ENCODE measurements at regions not wholly inside any gene's neighbourhood (a gene's known extent, or its start where the extent isn't known, plus 50 kb on each side); places are given as distances from the start of the nearest gene placed in this dataset.

DNA sequence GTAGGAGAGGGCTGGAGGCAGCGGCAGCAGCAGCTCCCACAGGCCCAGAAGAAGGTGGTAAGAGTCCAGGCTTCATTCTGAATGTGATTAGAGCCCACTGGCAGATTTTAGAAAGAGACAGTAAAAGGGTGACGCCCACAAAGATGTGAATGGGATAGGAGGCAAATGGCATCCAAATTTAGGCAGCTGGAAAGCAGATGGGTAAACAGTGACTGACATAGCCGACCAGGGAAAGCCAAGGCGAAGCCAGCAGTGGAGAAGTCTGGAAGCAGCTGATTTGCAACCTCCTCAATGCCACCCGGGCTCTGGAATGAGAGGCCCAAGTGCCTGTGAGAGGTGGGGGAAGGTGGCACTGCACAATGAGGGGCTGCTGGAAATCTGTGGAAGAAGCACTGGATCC, 103.3 kb downstream of the C5orf15 start:
- DNase-seq (ENCODE audit: low read depth, low spot score) (no peak), ATAC-seq (no peak)
- H3K27ac ChIP-seq (ENCODE audit: low read length): no peak overlapping the region
- H3K27me3 ChIP-seq (ENCODE audit: control insufficient read depth, insufficient read depth, low read length): no peaks in the 10 kb centered on the region
- peaks cover 6% of the 10 kb centered on the region; the same call in 1 of the 2 replicates for H3K4me1 ChIP-seq (ENCODE audit: control insufficient read depth, insufficient read depth, low read length)
- no peak overlapping the region for H3K4me3 ChIP-seq (ENCODE audit: low read depth in 2 of 2, low read length in 2 of 2)
- in situ Hi-C loops (cut with HindIII; ENCODE audit: low pct_unique_long_range_greater_than_20kb, low sequenced_read_pairs) (no loop called here), intact Hi-C loops (cut with micrococcal nuclease; ENCODE audit: unreplicated experiment) (loop anchor here (5.0 kb wide), 1 partner anchor 443 kb away; no protein-coding TSS in a partner anchor)
- TF ChIP-seq TCF7L2 (IDR thresholded peaks at IDR 0.05; ENCODE audit: low read depth, low read length): no peak
- H3K36me3 ChIP-seq (ENCODE audit: control insufficient read depth, insufficient read depth, low read length): no peaks in the 10 kb centered on the region
- ChIA-PET POLR2A (no interaction called here), CTCF (no interaction called here)
- BruUV-seq (replicated peaks): no TSS peak
- H3K9me3 ChIP-seq (ENCODE audit: control insufficient read depth, insufficient read depth, low read depth, low read length): no peaks in the 10 kb centered on the region

DNA sequence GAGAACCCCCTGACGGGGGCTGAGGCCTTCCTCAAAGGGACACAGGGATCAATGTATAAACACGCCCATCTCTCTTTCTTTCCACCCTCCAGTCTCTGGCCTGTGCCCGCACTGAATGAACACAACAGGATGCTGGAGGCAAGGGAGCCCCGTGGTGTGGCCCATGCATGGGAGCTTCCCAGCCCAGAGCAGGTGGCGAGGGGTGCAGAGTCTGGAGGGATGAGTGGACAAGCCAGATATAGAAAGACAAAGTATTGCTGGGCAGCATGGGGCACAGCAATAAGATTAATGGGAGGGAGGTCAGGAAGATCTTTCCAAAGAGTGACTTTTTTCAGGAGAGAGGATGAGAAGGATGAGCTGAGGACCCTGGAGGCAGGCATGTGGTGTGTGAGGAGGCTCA, 103.7 kb downstream of the C5orf15 start:
- Histone ChIP-seq H3K4me3 (ENCODE audit: low read depth in 2 of 2, low read length in 2 of 2) (no peak overlapping the region), H3K36me3 (ENCODE audit: control insufficient read depth, insufficient read depth, low read length) (no peaks in the 10 kb centered on the region), H3K27ac (ENCODE audit: low read length) (no peak overlapping the region), H3K4me1 (ENCODE audit: control insufficient read depth, insufficient read depth, low read length) (peaks cover 5% of the 10 kb centered on the region; the same call in 1 of the 2 replicates), H3K9me3 (ENCODE audit: control insufficient read depth, insufficient read depth, low read depth, low read length) (no peaks in the 10 kb centered on the region), H3K27me3 (ENCODE audit: control insufficient read depth, insufficient read depth, low read length) (no peaks in the 10 kb centered on the region)
- ATAC-seq (no peak), DNase-seq (ENCODE audit: low read depth, low spot score) (no peak)
- BruUV-seq (replicated peaks): no TSS peak
- ChIA-PET CTCF (no interaction called here), POLR2A (no interaction called here)
- TF ChIP-seq SIN3A (IDR thresholded peaks at IDR 0.05; ENCODE audit: borderline replicate concordance, insufficient read depth, low read depth, low read length) (no peak), TCF7L2 (IDR thresholded peaks at IDR 0.05; ENCODE audit: low read depth, low read length) (no peak), POLR2AphosphoS5 (IDR thresholded peaks at IDR 0.05; ENCODE audit: low read depth, low read length) (no peak), REST (IDR thresholded peaks at IDR 0.05; ENCODE audit: insufficient read depth in 1 of 2, low read depth in 2 of 2, low read length in 1 of 2) (no peak)
- TF ChIP-seq, protein P1, sequence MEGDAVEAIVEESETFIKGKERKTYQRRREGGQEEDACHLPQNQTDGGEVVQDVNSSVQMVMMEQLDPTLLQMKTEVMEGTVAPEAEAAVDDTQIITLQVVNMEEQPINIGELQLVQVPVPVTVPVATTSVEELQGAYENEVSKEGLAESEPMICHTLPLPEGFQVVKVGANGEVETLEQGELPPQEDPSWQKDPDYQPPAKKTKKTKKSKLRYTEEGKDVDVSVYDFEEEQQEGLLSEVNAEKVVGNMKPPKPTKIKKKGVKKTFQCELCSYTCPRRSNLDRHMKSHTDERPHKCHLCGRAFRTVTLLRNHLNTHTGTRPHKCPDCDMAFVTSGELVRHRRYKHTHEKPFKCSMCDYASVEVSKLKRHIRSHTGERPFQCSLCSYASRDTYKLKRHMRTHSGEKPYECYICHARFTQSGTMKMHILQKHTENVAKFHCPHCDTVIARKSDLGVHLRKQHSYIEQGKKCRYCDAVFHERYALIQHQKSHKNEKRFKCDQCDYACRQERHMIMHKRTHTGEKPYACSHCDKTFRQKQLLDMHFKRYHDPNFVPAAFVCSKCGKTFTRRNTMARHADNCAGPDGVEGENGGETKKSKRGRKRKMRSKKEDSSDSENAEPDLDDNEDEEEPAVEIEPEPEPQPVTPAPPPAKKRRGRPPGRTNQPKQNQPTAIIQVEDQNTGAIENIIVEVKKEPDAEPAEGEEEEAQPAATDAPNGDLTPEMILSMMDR (IDR thresholded peaks at IDR 0.05): no peak
- in situ Hi-C loops (cut with HindIII; ENCODE audit: low pct_unique_long_range_greater_than_20kb, low sequenced_read_pairs) (no loop called here), intact Hi-C loops (cut with micrococcal nuclease; ENCODE audit: unreplicated experiment) (loop anchor here (5.0 kb wide), 1 partner anchor 442 kb away; no protein-coding TSS in a partner anchor)

- H3K27ac ChIP-seq (ENCODE audit: low read length): no peak overlapping the region
- no peaks in the 10 kb centered on the region for H3K36me3 ChIP-seq (ENCODE audit: control insufficient read depth, insufficient read depth, low read length)
- no peak for TF ChIP-seq REST (IDR thresholded peaks at IDR 0.05; ENCODE audit: insufficient read depth in 1 of 2, low read depth in 2 of 2, low read length in 1 of 2)
- no peak for TF ChIP-seq POLR2AphosphoS5 (IDR thresholded peaks at IDR 0.05; ENCODE audit: low read depth, low read length)
- TF ChIP-seq, protein P1 (IDR thresholded peaks at IDR 0.05): no peak
- TF ChIP-seq TCF7L2 (IDR thresholded peaks at IDR 0.05; ENCODE audit: low read depth, low read length): no peak
- TF ChIP-seq SIN3A (IDR thresholded peaks at IDR 0.05; ENCODE audit: borderline replicate concordance, insufficient read depth, low read depth, low read length): no peak
- no peaks in the 10 kb centered on the region for H3K27me3 ChIP-seq (ENCODE audit: control insufficient read depth, insufficient read depth, low read length)
- no peaks in the 10 kb centered on the region for H3K4me1 ChIP-seq (ENCODE audit: control insufficient read depth, insufficient read depth, low read length)
- intact Hi-C loops (cut with micrococcal nuclease; ENCODE audit: unreplicated experiment) (no loop called here), in situ Hi-C loops (cut with HindIII; ENCODE audit: low pct_unique_long_range_greater_than_20kb, low sequenced_read_pairs) (no loop called here)
- H3K4me3 ChIP-seq (ENCODE audit: low read depth in 2 of 2, low read length in 2 of 2): no peak overlapping the region
- BruUV-seq (replicated peaks): no TSS peak
- CTCF ChIA-PET: no interaction called here
- POLR2A ChIA-PET: no interaction called here
- H3K9me3 ChIP-seq (ENCODE audit: control insufficient read depth, insufficient read depth, low read depth, low read length): no peaks in the 10 kb centered on the region
- ATAC-seq: no peak
- no peak for DNase-seq (ENCODE audit: low read depth, low spot score)
Observed at GRCh38 chr5:133863857-133864585, 104.4 kb downstream of the C5orf15 start.

Measured in Panc1 (cell line).